NAMALWA (cell line): ENCODE measurements at regions not wholly inside any gene's neighbourhood (a gene's known extent, or its start where the extent isn't known, plus 50 kb on each side); places are given as distances from the start of the nearest gene placed in this dataset.
"Not testable (repeated sequence)": the region's sequence is repeated elsewhere in the genome, so short reads cannot be mapped to it uniquely, and the experiment has no call there.

Experiments
- DNase-seq: peaks from one replicate; pipeline ENCODE4 v3.0.0-alpha.2; 2015; ENCODE audit warnings: low spot score

- no peak for DNase-seq
These were observed 138.0 kb upstream of the DNAH14 start for GRCh38 chr1:224791362-224791941.

DNA sequence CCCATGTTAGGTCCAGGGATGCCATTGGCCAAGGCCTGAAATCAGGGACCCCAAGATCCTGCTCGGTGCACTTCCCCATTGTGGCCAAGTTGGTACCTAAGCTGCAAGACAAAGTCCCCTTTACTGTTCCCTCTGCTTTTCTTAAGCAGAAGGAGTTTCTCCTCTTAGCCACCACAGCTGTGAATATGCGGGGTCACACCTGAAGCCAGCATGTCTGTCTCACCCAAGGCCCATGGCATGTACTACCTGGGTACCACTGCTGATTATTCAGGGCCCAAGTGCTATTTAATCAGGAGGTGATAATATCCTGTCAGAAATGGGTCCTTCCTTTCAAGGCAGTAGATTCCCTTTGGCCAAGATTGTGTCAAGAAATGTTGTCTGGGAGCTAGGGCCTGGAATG, 133.9 kb upstream of the DNAH14 start:
- DNase-seq: no peak

- DNase-seq: no peak
These were observed 130.4 kb upstream of the DNAH14 start for GRCh38 chr1:224799083-224799482.

DNA sequence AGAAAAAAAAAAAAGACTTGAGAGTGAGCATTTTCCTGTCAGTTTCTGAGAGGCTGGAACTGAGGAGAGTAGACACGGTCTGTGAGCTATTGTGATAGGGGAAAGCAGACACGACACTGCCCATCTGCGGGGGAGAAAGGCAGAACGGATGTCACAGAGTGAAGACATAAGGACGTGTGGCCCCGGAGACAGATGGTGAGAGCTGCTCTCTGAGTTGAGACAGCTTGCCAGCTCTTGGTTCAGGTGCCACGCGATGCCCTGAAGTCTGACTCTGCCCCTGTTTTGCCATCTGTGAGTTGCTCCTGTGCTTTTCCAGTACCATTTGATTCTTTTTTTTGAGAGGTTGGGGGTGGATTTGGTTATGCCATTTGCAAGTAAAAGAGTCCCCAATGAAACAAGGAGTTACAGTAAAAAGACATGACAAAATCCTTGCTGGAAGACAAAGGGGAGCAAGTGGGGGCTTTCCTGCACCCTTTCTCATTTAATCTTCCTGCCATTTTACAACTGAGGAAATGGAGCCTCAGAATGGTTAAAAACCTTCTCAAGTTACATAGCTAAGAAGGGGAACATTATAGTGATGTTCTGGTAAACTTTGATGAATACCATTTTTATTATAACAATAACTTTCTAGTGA, 128.9 kb upstream of the DNAH14 start:
- DNase-seq: no peak

DNA sequence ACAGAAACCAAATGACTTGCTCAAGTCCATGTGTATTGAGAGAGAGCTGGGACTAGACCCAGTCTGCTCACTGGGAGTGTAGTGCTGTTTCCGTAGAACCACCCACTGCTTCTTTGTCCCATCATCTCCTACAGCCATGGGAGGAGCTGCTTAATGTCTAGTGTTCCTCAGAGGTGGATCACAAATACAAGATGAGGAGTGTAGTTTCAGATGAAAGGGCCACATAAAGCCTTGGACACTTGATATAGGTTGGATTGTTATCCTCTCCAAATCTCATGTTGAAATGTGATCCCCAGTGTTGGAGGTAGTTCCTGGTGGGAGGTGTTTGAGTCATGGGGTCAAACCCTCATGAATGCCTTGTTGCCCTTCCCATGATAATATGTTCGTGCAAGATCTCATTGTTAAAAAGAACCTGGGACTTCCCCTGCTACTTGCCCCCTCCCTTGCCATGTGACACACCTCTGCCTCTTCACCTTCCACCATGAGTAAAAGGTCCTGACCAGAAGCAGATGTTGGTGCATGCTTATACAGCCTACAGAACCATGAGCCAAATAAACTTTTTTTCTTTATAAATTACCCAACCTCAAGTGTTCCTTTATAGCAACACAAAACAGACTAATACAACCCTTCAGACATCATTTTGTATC, 127.5 kb upstream of the DNAH14 start:
- DNase-seq: no peak

DNA sequence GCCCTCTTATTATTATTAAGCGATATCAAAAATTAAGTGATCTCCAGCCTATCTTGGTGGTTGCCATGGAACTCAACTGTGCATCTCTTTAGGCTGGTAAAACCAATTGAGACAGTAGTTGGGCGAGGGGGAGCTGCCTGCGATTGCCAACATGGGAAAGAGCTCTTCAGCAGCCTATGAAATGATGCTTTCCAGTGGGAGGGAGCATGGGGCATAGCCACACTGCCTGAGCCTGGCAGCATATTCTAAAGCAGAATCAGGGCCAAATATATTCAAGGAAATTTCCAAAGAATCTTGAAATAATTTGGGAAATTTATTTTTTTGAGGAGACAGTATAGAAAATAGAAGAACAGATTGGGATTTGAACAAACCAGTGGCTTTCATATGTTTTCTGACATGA, 126.9 kb upstream of the DNAH14 start:
- DNase-seq: no peak

DNA sequence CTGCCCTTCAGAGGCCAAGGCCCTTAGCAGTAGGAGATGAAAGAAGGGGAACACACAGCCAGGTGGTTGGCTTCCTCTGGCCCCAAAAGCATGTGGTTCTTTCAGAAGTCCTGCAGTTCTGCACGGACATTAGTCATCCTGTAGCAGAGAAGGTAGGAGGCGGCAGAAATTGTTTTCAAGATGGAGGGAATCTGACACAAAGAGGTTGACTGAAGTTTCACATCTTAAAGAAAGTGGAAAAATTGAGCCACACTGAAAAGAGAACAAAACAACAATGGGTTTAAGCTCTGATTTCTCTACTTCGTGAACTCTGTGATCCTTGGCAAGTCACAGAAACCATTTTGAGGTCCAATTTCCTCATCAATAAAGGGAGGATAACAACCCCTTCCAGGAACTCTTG, 125.3 kb upstream of the DNAH14 start:
- no peak for DNase-seq

DNA sequence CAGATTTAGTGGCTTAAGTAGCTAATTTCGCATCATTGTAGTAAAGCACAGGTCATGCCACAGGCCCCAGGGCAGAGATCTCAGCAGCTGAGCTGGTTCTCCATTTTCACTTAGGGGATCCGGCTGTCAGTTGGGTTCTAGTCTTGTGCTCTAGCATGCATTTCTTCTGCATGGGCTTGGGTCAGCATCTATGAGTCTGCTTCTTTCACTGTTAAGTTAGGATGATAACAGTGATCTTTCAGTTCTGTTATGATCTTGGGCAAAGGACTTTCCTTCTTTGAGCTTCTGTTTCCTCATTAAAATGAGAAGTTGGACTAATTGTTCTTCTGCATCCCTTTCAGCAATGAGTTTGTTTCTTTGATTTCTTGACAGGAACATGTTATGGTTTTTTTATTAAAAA, 123.6 kb upstream of the DNAH14 start:
- no peak for DNase-seq

DNA sequence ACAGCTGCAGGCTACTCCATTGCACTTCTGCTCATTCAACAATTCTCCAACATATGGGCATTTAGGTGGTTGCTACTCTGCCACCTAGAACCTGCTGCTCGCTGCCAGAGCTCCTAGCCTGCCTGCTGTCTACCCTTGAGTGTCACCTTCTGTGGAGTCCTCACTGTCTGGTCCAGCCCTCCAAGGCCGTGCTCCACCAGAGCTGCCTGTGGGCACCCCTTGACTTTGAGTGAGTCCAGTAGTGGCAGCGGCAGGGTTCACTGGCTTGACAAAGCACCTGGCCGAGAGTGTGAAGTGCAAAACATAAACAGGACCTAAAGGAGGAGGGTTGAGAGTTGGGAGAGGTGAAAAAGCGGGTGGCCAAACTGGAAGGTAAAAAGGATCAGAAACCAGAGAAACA, 120.3 kb upstream of the DNAH14 start:
- no peak for DNase-seq

GRCh38 chr1:224809613-224810012, 119.9 kb upstream of the DNAH14 start:
- no peak for DNase-seq

GRCh38 chr1:224811564-224811963, 117.9 kb upstream of the DNAH14 start:
- no peak for DNase-seq

GRCh38 chr1:224815647-224816046, 113.8 kb upstream of the DNAH14 start:
- no peak for DNase-seq

DNA sequence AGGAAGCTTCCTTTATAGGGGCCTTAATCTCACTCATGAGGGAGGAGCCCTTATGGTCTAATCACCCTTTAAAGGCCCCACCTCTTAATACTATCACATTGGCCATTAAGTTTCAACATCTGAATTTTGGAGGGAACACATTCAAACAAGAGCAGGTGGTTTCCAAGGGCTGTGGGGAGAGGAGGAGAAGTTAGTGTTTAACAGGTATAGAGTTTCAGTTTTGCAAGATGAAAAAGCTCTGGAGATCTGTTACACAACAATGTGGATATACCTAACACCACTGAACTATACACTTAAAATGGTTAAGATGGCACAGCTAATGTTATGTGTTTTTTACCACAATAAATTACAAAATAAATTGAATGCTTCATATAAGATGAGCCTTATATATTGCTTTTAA, 113.4 kb upstream of the DNAH14 start:
- DNase-seq: no peak

DNA sequence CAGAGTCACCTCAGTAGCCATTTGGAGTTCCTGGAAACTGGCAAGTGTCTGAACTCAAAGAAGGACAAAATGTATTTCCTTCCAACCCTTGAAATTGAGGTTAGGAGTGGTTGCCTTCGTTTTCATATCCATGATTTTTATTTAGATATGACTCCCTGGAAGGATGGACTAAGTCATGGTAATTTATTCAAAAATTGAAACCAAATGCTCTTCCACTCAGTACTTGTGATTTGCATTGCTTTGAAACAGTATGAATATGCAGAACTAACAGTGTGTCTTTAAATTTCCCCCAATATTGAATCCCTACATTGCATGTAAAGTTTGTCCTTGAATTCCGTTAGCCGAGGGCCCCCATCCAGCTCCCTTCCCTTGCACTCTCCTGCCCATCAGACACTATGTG, 112.1 kb upstream of the DNAH14 start:
- DNase-seq: no peak

DNA sequence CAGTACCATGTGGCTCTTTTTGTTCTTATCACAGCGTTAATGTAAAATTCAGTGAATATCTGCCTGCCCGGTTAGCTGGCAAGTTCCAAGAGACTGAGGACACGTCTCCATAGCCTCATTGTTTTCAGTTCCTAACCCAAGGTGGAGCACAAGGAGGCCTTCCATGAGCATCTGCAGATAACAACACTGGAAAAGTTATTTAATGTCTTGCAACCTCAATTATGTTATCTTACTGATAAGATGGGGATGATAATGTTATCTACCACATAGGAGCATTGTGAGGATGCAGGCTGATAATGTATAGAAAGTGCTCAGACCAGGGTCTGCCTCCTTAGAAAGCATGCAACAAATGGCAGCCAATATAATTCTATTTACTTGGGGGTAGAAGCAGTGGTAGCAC, 109.6 kb upstream of the DNAH14 start:
- DNase-seq: no peak

DNA sequence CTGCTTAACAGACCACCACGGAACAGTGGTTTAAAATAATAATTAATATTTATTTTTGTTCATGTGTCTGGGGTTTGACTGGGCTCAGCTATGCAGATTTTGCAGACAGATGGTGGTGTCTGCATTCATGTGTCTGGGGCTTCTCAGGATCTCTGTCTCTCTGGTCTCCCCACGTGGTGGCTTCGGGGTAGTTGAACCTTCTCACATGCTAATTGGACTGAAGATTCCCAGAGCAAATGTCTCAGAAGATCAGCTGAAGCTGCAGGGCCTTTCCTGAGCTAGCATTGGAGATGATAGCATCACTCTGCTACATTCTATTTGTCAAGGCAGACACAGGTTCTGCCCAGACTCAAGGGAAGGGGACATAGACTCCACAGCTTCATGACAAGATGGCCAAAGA, 109.1 kb upstream of the DNAH14 start:
- no peak for DNase-seq

- not testable (repeated sequence) for DNase-seq
These were observed 107.7 kb upstream of the DNAH14 start for GRCh38 chr1:224821751-224822150.

- no peak for DNase-seq
These were observed 103.9 kb upstream of the DNAH14 start for GRCh38 chr1:224825525-224826000.

- DNase-seq: no peak
These were observed 100.8 kb upstream of the DNAH14 start for GRCh38 chr1:224828691-224829090.

GRCh38 chr1:224831501-224831900, 98.0 kb upstream of the DNAH14 start:
- DNase-seq: no peak

- DNase-seq: not testable (repeated sequence)
These were observed 89.7 kb upstream of the DNAH14 start for GRCh38 chr1:224839648-224840300.

- not testable (repeated sequence) for DNase-seq
These were observed 87.7 kb upstream of the DNAH14 start for GRCh38 chr1:224841803-224842202.
